NCI-H774 (cell line): ENCODE measurements at regions not wholly inside any gene's neighbourhood (a gene's known extent, or its start where the extent isn't known, plus 50 kb on each side); places are given as distances from the start of the nearest gene placed in this dataset.
A peak's percentile ranks its signal among the peaks of the same experiment; 100 is the strongest.
"Not testable (repeated sequence)": the region's sequence is repeated elsewhere in the genome, so short reads cannot be mapped to it uniquely, and the experiment has no call there.

ENCODE experiments used
- DNase-seq: peaks from one replicate; lab custom pipeline; 2025; lab: John Stamatoyannopoulos, UW

DNA sequence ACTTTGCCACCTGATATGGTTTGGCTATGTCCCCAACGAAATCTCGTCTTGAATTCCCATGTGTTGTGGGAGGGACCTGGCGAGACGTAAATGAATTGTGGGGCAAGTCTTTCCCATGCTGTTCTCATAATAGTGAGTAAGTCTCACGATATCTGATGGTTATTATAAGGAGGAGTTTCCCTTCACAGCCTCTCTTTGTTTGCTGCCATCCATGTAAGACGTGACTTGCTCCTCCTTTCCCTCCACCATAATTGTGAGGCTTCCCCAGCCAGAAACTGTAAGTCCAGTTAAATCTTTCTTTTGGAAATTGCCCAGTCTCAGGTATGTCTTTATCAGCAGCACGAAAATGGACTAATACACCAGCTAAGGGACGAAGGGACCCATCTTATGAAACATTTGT is 1303.3 kb downstream of the SUCLG1 start:
- no peak for DNase-seq

DNA sequence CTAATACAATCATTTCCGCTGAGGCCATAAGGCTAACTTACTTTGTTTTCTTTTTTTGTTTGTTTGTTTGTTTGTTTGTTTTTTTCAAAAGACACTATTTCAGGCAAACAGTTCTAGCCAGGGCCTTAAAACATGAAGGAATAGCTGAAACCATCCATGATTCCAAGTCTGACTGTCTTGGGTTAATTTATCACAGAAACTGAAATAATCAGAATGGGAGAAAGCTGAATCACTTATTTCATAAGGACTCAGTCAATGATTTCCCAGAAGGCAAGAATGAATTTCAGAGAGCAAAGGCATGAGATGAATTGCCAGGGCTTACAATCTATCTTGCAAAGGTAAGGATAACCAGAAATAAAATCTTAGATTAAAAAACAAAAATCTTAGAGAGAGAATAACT is 1315.1 kb downstream of the SUCLG1 start:
- DNase-seq, result no peak

DNA sequence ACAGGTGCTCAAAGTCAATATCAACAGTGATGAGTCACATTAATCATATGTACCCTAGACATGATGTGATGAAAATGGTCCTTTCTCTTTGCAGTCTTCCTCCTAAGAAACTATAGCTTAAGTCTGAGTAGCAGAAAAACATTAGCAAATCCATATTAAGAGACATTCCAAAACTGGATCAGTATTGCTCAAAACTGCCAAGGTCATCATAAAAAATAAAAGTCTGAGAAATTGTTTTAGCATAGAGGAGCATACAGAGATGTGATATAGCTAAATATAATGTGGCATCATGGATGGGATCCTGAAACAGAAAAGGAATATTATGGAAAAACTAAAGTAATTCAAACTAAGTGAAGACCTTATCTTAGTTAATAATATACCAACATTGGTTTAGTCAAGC is 1316.1 kb downstream of the SUCLG1 start:
- no peak for DNase-seq

DNA sequence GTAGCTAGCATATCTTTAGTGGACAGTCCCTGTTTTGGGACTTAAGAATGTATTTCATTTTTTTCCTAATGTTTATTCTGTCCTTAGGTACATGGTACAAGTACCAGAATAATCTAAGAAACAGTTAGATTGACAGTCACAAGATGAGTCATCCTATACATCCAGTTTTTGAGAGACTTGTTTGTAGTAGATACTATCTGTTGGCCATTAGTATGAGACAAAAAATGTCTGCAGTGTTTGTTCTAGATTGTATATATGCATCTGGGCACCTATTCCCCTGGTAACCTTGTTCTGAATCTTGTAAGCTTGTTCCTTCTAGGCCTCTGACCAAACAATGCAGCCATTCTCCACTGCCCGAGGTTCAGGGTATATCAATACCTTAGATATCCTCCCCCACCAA is 1343.5 kb downstream of the SUCLG1 start:
- no peak for DNase-seq

- DNase-seq, result no peak
These were observed 1343.9 kb downstream of the SUCLG1 start for GRCh38 chr2:83115155-83115554.

DNA sequence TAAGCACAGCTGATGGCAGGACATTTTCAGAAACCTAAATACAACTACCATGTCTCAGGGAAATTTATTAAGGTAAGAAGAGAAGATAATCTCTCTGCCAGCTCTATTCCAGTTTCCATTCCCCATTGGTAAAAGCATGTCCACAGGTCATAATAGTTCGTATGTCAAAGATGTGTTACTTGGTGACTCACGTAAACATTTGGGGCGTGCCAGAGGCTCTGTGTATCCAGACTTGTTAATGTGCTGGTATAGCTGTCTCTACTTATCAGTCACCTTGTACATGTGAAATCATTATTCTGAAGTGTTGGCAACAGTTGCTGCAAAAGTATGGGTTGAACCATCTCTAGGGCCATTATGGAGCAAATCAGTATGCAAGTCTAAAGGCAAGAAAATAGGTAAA is 1345.1 kb downstream of the SUCLG1 start:
- DNase-seq, result no peak

- DNase-seq, result no peak
These were observed 1346.2 kb downstream of the SUCLG1 start for GRCh38 chr2:83112858-83113257.

DNA sequence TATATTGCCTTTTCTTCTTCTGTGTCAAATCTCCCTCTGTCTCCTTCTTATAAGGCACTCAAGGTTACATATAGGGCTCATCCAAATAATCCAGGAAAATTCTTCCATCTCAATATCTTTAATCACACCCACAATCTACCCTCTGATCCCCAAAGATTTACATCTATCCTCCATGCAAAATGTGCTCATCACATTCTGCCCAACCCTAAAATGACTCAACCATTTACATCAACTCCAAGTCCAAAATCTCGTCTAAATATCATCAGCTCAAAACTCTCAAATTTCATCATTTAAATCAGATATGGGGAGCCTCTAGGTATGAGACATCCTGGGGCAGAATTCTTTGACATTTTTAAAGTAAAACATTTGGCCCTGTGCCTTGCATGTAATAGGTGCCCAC is 1349.8 kb downstream of the SUCLG1 start:
- DNase-seq, result no peak

GRCh38 chr2:83106853-83107252 is 1352.2 kb downstream of the SUCLG1 start:
- DNase-seq, result no peak

- DNase-seq, result no peak
These were observed 1354.9 kb downstream of the SUCLG1 start for GRCh38 chr2:83104202-83104601.

- DNase-seq, result no peak
These were observed 1355.5 kb downstream of the SUCLG1 start for GRCh38 chr2:83103613-83104012.

DNA sequence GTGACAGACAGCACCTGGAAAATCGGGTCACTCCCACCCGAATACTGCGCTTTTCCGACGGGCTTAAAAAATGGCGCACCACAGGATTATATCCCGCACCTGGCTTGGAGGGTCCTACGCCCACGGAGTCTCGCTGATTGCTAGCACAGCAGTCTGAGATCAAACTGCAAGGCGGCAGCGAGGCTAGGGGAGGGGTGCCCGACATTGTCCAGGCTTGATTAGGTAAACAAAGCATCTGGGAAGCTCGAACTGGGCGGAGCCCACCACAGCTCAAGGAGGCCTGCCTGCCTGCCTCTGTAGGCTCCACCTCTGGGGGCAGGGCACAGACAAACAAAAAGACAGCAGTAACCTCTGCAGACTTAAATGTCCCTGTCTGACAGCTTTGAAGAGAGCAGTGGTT is 1370.0 kb downstream of the SUCLG1 start:
- not testable (repeated sequence) for DNase-seq

DNA sequence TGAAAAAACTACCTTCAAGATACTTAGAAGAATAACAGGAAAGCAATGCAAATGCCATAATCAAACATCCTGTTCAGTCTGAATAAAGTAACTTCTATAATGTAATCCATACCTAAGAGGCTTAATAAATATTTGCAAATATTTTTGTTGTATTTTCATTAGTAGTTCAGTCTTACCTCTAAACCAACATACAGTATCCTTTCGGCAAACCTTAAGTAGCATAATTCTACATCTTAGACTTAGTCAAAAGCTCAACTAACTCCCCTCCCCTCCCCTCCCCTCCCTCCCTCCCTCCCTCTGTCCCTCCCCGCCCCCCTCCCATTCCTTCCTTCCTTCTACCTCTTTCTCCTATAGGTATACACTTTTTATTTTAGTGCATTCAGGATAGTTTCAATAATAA is 1373.2 kb downstream of the SUCLG1 start:
- DNase-seq, result no peak

DNA sequence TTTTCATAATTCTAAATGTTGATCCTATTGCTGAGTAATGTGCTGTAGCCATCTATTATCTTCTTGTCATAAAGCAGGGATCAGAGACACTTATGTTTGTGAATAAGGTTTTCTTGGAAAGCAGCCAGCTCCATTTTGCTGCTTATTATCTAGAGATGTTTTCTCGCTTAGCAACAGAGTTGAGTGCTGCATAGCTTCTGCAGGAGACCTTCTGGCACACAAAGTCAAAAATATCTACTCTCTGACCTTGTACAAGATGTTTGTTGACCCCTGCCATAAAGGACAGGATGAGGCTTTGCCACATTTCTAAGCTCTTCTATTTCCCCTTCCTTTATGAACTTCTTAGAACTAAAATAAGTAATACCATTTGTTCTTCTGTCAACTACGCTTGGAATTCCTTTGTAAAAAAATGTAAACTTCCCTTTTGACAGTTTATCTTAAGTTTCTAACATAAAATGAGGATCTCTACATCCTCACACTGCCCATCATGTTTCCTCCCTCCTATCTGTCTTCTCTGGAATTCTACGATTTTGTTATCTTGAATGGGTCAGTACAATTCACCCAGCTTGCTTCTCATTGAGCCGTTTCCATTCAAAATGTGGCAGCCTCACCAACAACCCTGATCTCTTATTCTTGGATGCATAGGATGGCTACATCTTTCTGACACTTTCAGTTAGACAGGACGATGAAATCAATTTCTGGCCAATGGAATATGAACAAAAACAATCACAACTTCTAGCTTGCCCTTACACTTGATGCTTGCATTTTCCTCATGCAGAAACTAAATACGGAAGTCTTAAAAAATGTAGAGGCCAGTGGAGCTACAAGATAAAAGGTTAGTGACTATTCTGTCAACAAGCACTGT is 1377.0 kb downstream of the SUCLG1 start:
- peak; percentile 44 for DNase-seq

DNA sequence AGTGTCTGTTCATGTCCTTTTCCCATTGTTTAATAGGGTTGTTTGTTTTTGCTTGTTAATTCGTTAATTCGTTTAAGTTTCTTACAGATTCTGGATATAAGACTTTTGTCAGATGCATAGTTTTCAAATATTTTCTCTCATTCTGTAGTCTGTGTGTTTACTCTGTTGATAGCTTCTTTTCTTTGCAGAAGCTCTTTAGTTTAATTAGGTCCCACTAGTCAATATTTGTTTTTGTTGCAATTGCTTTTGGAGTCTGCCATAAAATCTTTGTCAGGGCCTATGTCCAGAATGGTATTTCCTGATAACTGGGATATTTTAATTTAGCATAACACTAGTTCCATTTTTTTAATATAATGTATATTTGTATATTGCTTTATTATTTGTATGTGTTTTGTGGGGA is 1380.1 kb downstream of the SUCLG1 start:
- peak; percentile 19 for DNase-seq

- DNase-seq, result no peak
These were observed 1386.3 kb downstream of the SUCLG1 start for GRCh38 chr2:83072767-83073166.

- no peak for DNase-seq
These were observed 1387.2 kb downstream of the SUCLG1 start for GRCh38 chr2:83071914-83072313.

DNA sequence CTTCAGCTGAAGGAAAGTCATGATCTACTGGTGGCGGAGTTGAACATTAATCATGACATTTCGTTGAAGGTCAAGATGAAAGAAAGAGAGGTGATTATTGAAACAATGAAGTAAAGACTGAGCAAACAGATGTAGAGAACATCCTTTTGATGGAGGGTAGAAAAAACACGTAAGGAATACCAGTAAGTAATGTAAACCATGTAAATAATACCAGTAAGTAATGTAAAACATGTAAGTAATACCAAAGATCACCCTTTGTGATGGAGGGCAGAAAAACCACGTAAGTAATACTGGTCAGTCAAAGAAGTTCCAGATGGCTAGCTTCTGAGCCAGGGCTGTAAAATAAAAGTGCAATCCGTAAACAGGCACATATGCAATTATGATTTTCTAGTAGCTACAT is 1387.7 kb downstream of the SUCLG1 start:
- DNase-seq, result no peak

- no peak for DNase-seq
These were observed 1389.4 kb downstream of the SUCLG1 start for GRCh38 chr2:83069724-83070123.

GRCh38 chr2:83068714-83069113 is 1390.4 kb downstream of the SUCLG1 start:
- DNase-seq, result no peak

DNA sequence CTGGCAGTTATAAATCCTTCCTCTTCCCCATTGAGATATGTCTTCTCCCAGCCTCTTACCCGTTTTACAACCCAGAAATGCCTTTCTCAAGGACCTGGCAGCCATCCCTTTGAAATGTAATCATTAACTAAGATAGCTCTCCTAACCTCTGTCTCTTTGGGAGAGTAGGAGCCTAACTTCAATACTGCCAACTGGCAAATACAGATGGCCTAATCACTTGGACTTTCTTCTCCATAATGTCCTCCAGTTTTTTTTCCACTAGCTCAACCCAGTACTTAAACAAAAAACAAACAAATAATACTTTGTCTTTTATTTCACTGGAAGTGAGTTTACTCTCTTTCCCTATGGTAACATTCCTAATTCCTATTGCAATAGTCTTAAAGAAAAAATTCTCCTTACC is 1391.1 kb downstream of the SUCLG1 start:
- DNase-seq, result no peak

- DNase-seq, result no peak
These were observed 1395.1 kb downstream of the SUCLG1 start for GRCh38 chr2:83063933-83064332.

DNA sequence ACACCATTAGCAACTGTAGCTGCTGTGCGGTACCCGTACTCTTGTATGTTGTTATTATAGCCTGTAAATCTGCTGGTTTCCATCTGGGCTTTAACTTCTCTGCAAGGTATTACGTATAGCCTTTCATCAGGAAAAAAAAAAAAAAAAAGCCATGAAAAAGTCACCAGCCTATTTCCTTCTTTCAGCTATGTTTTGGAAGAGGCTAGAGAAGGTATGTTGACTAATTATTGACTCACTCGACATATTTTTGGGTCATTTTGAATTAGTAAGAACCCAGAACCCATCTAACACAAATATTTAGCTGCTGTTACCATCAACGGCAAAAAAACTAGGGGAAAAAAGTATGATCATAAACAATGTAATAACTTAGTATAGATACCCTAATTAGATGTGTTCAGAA is 1395.6 kb downstream of the SUCLG1 start:
- DNase-seq, result no peak

DNA sequence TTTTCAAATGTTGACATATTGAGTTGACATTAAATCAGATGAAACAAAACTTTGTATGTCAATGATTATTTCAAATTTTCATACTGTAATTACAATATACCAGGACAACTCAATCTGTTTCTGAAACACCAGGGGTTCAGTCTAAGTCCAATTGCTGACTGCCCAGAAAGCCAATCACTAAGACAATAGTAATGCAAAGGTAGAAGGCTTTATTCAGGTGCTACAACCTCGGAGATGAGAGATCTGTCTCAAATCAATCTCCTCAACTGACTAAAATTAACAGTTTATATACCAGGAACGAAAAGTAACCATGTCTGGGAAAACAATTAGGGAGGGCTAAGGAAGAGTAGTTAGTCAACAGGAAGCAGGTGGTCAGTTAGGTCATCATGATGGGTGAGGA is 1400.4 kb downstream of the SUCLG1 start:
- DNase-seq, result no peak
